ENCODE measurements at regions not wholly inside any gene's neighbourhood (a gene's known extent, or its start where the extent isn't known, plus 50 kb on each side); places are given as distances from the start of the nearest gene placed in this dataset.

DNA sequence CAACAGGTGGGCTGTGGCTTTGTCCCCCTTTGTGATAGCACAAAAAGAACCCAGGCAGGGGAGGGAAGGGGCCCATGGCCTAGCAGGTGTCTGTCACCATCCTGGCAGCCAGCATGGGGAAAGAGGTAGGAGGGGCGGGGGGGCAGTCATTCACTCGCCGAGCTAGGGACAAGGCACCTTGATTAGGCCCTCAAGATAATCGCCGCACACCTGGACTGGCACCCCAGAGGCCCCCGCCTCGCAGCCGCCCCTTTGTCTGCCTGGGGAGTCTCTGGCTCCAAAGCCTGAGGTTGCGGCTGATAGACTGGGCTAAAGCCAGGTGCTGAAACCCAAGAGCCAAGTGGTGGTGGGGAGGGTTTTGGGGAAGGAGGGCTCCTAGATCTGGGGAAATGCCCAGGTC, 151.2 kb upstream of the PCBD1 start:
- DNase-seq, result peak in 1 of 2 experiments; percentile 28
- BruUV-seq (replicated peaks), result no TSS peak
- Mint-ChIP-seq H3K4me1 (ENCODE audit: low read depth, unreplicated experiment) (no peaks in the 10 kb centered on the region), H3K4me3 (ENCODE audit: unreplicated experiment) (no peak overlapping the region), H3K27ac (ENCODE audit: unreplicated experiment) (no peak overlapping the region), H3K9me3 (ENCODE audit: unreplicated experiment) (no peaks in the 10 kb centered on the region), H3K27me3 (ENCODE audit: insufficient read depth, unreplicated experiment) (peaks cover 14% of the 10 kb centered on the region), H3K36me3 (ENCODE audit: insufficient read depth, unreplicated experiment) (no peaks in the 10 kb centered on the region)
- H3K36me3 ChIP-seq (ENCODE audit: control insufficient read depth, insufficient read depth, low read length), result no peaks in the 10 kb centered on the region
- no peaks in the 10 kb centered on the region for H3K27me3 ChIP-seq (replicated peaks; ENCODE audit: control insufficient read depth, insufficient read depth, low read length)
- ChIA-PET POLR2A (no interaction called here), CTCF (interaction anchor here (1.1 kb wide), 1 partner anchor 115 kb away, joined by 3 read pairs; no protein-coding TSS in a partner anchor)
- H3K4me3 ChIP-seq (ENCODE audit: low read depth, low read length), result no peak overlapping the region
- TF ChIP-seq, protein P1, sequence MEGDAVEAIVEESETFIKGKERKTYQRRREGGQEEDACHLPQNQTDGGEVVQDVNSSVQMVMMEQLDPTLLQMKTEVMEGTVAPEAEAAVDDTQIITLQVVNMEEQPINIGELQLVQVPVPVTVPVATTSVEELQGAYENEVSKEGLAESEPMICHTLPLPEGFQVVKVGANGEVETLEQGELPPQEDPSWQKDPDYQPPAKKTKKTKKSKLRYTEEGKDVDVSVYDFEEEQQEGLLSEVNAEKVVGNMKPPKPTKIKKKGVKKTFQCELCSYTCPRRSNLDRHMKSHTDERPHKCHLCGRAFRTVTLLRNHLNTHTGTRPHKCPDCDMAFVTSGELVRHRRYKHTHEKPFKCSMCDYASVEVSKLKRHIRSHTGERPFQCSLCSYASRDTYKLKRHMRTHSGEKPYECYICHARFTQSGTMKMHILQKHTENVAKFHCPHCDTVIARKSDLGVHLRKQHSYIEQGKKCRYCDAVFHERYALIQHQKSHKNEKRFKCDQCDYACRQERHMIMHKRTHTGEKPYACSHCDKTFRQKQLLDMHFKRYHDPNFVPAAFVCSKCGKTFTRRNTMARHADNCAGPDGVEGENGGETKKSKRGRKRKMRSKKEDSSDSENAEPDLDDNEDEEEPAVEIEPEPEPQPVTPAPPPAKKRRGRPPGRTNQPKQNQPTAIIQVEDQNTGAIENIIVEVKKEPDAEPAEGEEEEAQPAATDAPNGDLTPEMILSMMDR (IDR thresholded peaks at IDR 0.05; ENCODE audit: insufficient read depth in 1 of 2, low read depth in 1 of 2, low read length in 1 of 2, severe bottlenecking in 1 of 2, unreplicated experiment in 1 of 2), result no peak
- H3K4me1 ChIP-seq, result no peaks in the 10 kb centered on the region
- intact Hi-C loops (cut with micrococcal nuclease; ENCODE audit: unreplicated experiment), result no loop called here
- H3K9me3 ChIP-seq, result no peaks in the 10 kb centered on the region

DNA sequence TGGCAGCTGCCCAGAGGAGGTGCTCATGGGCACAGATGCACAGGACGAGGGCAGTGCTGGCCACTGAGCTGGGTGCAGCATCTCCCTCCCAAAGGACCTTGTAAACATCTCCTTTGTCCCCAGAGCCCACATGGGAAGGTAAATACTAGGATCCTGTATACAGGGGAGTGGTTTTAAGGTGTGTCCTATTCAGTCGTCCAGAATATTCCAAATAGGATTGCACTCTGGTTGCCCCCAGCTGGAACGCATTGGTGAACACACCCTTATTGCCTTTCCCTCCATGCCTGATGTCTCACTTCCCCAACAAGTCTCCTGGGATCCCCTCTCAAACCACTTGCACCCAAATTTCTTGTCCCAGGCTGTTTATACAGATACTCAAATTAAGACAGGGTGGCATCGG, 152.0 kb upstream of the PCBD1 start:
- Mint-ChIP-seq H3K27ac (ENCODE audit: unreplicated experiment) (no peak overlapping the region), H3K9me3 (ENCODE audit: unreplicated experiment) (no peaks in the 10 kb centered on the region), H3K4me1 (ENCODE audit: low read depth, unreplicated experiment) (no peaks in the 10 kb centered on the region), H3K36me3 (ENCODE audit: insufficient read depth, unreplicated experiment) (no peaks in the 10 kb centered on the region), H3K4me3 (ENCODE audit: unreplicated experiment) (no peak overlapping the region), H3K27me3 (ENCODE audit: insufficient read depth, unreplicated experiment) (peaks cover 14% of the 10 kb centered on the region)
- no peaks in the 10 kb centered on the region for H3K27me3 ChIP-seq (replicated peaks; ENCODE audit: control insufficient read depth, insufficient read depth, low read length)
- no TSS peak for BruUV-seq (replicated peaks)
- H3K36me3 ChIP-seq (ENCODE audit: control insufficient read depth, insufficient read depth, low read length), result no peaks in the 10 kb centered on the region
- no peaks in the 10 kb centered on the region for H3K9me3 ChIP-seq
- CTCF ChIA-PET, result interaction anchor here (1.1 kb wide), 1 partner anchor 116 kb away, joined by 3 read pairs; no protein-coding TSS in a partner anchor
- H3K4me3 ChIP-seq (ENCODE audit: low read depth, low read length), result no peak overlapping the region
- POLR2A ChIA-PET, result interaction anchor here (0.5 kb wide), 1 partner anchor 14 kb away, joined by 3 read pairs; no protein-coding TSS in a partner anchor
- H3K4me1 ChIP-seq, result no peaks in the 10 kb centered on the region
- DNase-seq, result peak in 1 of 2 experiments; percentile 25
- intact Hi-C loops (cut with micrococcal nuclease; ENCODE audit: unreplicated experiment), result no loop called here
- TF ChIP-seq, protein P1 (IDR thresholded peaks at IDR 0.05; ENCODE audit: insufficient read depth in 1 of 2, low read depth in 1 of 2, low read length in 1 of 2, severe bottlenecking in 1 of 2, unreplicated experiment in 1 of 2), result no peak

DNA sequence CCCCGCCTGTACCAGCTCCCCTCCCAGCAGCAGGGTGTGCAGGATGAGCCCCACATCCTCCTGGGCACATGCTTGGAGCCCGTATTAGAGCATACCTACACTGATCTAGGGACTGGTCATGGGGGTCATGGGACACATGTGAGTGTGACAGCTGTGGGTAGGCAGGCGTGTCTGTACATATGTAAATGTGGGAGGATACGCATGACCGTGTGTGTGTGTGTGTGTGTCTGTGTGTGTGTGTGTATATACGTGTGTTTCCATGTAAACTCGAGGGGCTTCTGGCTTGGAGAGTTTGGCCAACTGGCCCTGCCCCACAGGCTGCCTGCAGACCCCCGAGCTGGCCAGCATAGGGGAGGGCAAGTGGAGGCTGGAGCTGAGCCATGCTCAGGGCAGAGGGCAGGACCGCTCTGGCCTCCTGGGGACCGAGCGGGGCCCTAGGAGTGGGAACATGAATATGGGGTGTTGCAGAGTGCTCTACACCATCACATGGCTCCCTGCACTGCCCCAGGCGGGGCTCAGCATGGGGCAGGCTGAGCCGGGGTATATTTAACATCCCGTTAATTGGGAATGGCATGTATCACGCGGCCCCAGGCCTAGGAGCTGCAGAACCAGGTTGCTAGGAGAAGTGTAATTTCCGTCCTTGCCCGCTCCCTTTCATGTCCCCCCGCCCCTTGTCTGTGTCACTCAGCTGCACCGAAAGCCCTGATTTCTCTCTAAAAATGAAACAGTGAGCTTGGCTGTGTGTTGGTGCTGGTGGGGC, 152.7 kb upstream of the PCBD1 start:
- peaks cover 14% of the 10 kb centered on the region for H3K27me3 Mint-ChIP-seq (ENCODE audit: insufficient read depth, unreplicated experiment)
- H3K4me1 Mint-ChIP-seq (ENCODE audit: low read depth, unreplicated experiment), result no peaks in the 10 kb centered on the region
- TF ChIP-seq, protein P1 (IDR thresholded peaks at IDR 0.05; ENCODE audit: insufficient read depth in 1 of 2, low read depth in 1 of 2, low read length in 1 of 2, severe bottlenecking in 1 of 2, unreplicated experiment in 1 of 2), result no peak
- no peaks in the 10 kb centered on the region for H3K9me3 Mint-ChIP-seq (ENCODE audit: unreplicated experiment)
- ChIA-PET CTCF (no interaction called here), POLR2A (interaction anchor here (0.5 kb wide), 1 partner anchor 15 kb away, joined by 3 read pairs; no protein-coding TSS in a partner anchor)
- no peaks in the 10 kb centered on the region for H3K9me3 ChIP-seq
- peak in 1 of 2 experiments; percentile 32 for DNase-seq
- no peaks in the 10 kb centered on the region for H3K4me1 ChIP-seq
- no peak overlapping the region for H3K4me3 ChIP-seq (ENCODE audit: low read depth, low read length)
- no TSS peak for BruUV-seq (replicated peaks)
- no peaks in the 10 kb centered on the region for H3K27me3 ChIP-seq (replicated peaks; ENCODE audit: control insufficient read depth, insufficient read depth, low read length)
- H3K36me3 Mint-ChIP-seq (ENCODE audit: insufficient read depth, unreplicated experiment), result no peaks in the 10 kb centered on the region
- H3K4me3 Mint-ChIP-seq (ENCODE audit: unreplicated experiment), result no peak overlapping the region
- H3K27ac Mint-ChIP-seq (ENCODE audit: unreplicated experiment), result no peak overlapping the region
- intact Hi-C loops (cut with micrococcal nuclease; ENCODE audit: unreplicated experiment), result no loop called here
- no peaks in the 10 kb centered on the region for H3K36me3 ChIP-seq (ENCODE audit: control insufficient read depth, insufficient read depth, low read length)

Data from Caco-2 (cell line).